ENCODE measurements at regions not wholly inside any gene's neighbourhood (a gene's known extent, or its start where the extent isn't known, plus 50 kb on each side); places are given as distances from the start of the nearest gene placed in this dataset.

GRCh38 chr10:56472978-56473377 is 111.9 kb upstream of the ZWINT start:
- ATAC-seq (no peak), DNase-seq (ENCODE audit: low read depth, low spot score) (no peak)
- H3K27ac ChIP-seq (ENCODE audit: low read length): no peak overlapping the region
- intact Hi-C loops (cut with micrococcal nuclease; ENCODE audit: unreplicated experiment): no loop called here
- H3K9me3 ChIP-seq (ENCODE audit: control insufficient read depth, insufficient read depth, low read depth, low read length): no peaks in the 10 kb centered on the region
- no peak for TF ChIP-seq TCF7L2 (IDR thresholded peaks at IDR 0.05; ENCODE audit: low read depth, low read length)
- TF ChIP-seq CTCF (IDR thresholded peaks at IDR 0.05): no peak
- TF ChIP-seq SIN3A (IDR thresholded peaks at IDR 0.05; ENCODE audit: borderline replicate concordance, insufficient read depth, low read depth, low read length): no peak
- TF ChIP-seq POLR2AphosphoS5 (IDR thresholded peaks at IDR 0.05; ENCODE audit: low read depth, low read length): no peak
- no peak for TF ChIP-seq REST (IDR thresholded peaks at IDR 0.05; ENCODE audit: insufficient read depth in 1 of 2, low read depth in 2 of 2, low read length in 1 of 2)
- ChIA-PET POLR2A (no interaction called here), CTCF (no interaction called here)
- H3K4me1 ChIP-seq (ENCODE audit: control insufficient read depth, insufficient read depth, low read length): no peaks in the 10 kb centered on the region
- BruUV-seq (replicated peaks): no TSS peak
- no peaks in the 10 kb centered on the region for H3K36me3 ChIP-seq (ENCODE audit: control insufficient read depth, insufficient read depth, low read length)
- H3K27me3 ChIP-seq (ENCODE audit: control insufficient read depth, insufficient read depth, low read length): no peaks in the 10 kb centered on the region
- H3K4me3 ChIP-seq (ENCODE audit: low read depth in 2 of 2, low read length in 2 of 2): no peak overlapping the region
- in situ Hi-C loops (cut with HindIII; ENCODE audit: low pct_unique_long_range_greater_than_20kb, low sequenced_read_pairs): no loop called here

GRCh38 chr10:56470701-56471100 is 109.6 kb upstream of the ZWINT start:
- TF ChIP-seq POLR2AphosphoS5 (IDR thresholded peaks at IDR 0.05; ENCODE audit: low read depth, low read length) (no peak), CTCF (IDR thresholded peaks at IDR 0.05) (no peak), REST (IDR thresholded peaks at IDR 0.05; ENCODE audit: insufficient read depth in 1 of 2, low read depth in 2 of 2, low read length in 1 of 2) (no peak), TCF7L2 (IDR thresholded peaks at IDR 0.05; ENCODE audit: low read depth, low read length) (no peak), SIN3A (IDR thresholded peaks at IDR 0.05; ENCODE audit: borderline replicate concordance, insufficient read depth, low read depth, low read length) (no peak)
- Histone ChIP-seq H3K4me3 (ENCODE audit: low read depth in 2 of 2, low read length in 2 of 2) (no peak overlapping the region), H3K9me3 (ENCODE audit: control insufficient read depth, insufficient read depth, low read depth, low read length) (no peaks in the 10 kb centered on the region), H3K4me1 (ENCODE audit: control insufficient read depth, insufficient read depth, low read length) (no peaks in the 10 kb centered on the region), H3K36me3 (ENCODE audit: control insufficient read depth, insufficient read depth, low read length) (no peaks in the 10 kb centered on the region), H3K27me3 (ENCODE audit: control insufficient read depth, insufficient read depth, low read length) (no peaks in the 10 kb centered on the region), H3K27ac (ENCODE audit: low read length) (no peak overlapping the region)
- no TSS peak for BruUV-seq (replicated peaks)
- DNase-seq (ENCODE audit: low read depth, low spot score) (no peak), ATAC-seq (no peak)
- ChIA-PET CTCF (no interaction called here), POLR2A (no interaction called here)
- intact Hi-C loops (cut with micrococcal nuclease; ENCODE audit: unreplicated experiment) (no loop called here), in situ Hi-C loops (cut with HindIII; ENCODE audit: low pct_unique_long_range_greater_than_20kb, low sequenced_read_pairs) (no loop called here)

Data from Panc1 (cell line).